Activated naive CD8-positive, alpha-beta T cell treated with anti-CD3 and anti-CD28 coated beads, Interleukin-2, amount 50 U/mL, for 24 hours (primary cell): ENCODE measurements at regions not wholly inside any gene's neighbourhood (a gene's known extent, or its start where the extent isn't known, plus 50 kb on each side); places are given as distances from the start of the nearest gene placed in this dataset.
"Not testable (repeated sequence)": the region's sequence is repeated elsewhere in the genome, so short reads cannot be mapped to it uniquely, and the experiment has no call there.

Experiments used
- ATAC-seq: fragments of 150-1000 bp; cut with Tn5 transposase; one replicate; pipeline ENCODE4 v1.10.0; 2021
- DNase-seq: peaks from one replicate; pipeline ENCODE4 v3.0.0; 2021
- H3K27ac Mint-ChIP-seq: one replicate; pipeline ENCODE4 v1.8.0; 2021; ENCODE audit warnings: mild to moderate bottlenecking, mixed read lengths
- H3K27me3 Mint-ChIP-seq: one replicate; pipeline ENCODE4 v1.8.0; 2021; ENCODE audit warnings: mixed read lengths
- H3K36me3 Mint-ChIP-seq: one replicate; pipeline ENCODE4 v1.8.0; 2021; ENCODE audit warnings: low read depth, mixed read lengths
- H3K4me1 Mint-ChIP-seq: one replicate; pipeline ENCODE4 v1.8.0; 2021; ENCODE audit warnings: mixed read lengths
- H3K4me3 Mint-ChIP-seq: one replicate; pipeline ENCODE4 v1.8.0; 2021; ENCODE audit warnings: mild to moderate bottlenecking, moderate library complexity, mixed read lengths
- H3K9me3 Mint-ChIP-seq: one replicate; pipeline ENCODE4 v1.8.0; 2021; ENCODE audit warnings: mixed read lengths

- no peak overlapping the region for H3K4me3 Mint-ChIP-seq
- H3K36me3 Mint-ChIP-seq = no peaks in the 10 kb centered on the region
- peaks cover 36% of the 10 kb centered on the region for H3K27me3 Mint-ChIP-seq
- peaks cover 16% of the 10 kb centered on the region for H3K9me3 Mint-ChIP-seq
- H3K4me1 Mint-ChIP-seq = no peaks in the 10 kb centered on the region
- DNase-seq (no peak), ATAC-seq (no peak)
- no peak overlapping the region for H3K27ac Mint-ChIP-seq
These were observed 203.5 kb downstream of the FCRL5 start for GRCh38 chr1:157348538-157349480.

DNA sequence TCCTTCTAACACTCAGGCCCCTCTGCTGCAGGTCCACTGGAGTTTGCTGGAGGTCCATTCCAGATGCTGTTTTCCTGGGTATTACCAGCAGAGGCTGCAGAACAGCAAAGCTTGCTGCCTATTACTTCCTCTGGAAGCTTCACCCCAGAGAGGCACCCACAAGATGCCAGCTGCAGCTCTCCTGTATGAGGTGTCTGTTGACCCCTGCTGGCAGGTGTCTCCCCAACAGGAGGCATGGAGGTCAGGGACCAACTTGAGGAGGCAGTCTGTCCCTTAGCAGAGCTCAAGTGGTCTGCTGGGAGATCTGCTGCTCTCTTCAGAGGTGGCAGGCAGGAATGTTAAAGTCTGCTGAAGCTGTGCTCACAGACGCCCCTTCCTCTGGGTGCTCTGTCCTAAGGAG is 204.8 kb downstream of the FCRL5 start:
- H3K4me3 Mint-ChIP-seq = no peak overlapping the region
- DNase-seq = no peak
- ATAC-seq = no peak
- no peaks in the 10 kb centered on the region for H3K4me1 Mint-ChIP-seq
- no peaks in the 10 kb centered on the region for H3K36me3 Mint-ChIP-seq
- no peak overlapping the region for H3K27ac Mint-ChIP-seq
- peaks cover 37% of the 10 kb centered on the region for H3K27me3 Mint-ChIP-seq
- H3K9me3 Mint-ChIP-seq = peaks cover 16% of the 10 kb centered on the region

- ATAC-seq, H3K4me1 Mint-ChIP-seq, H3K4me3 Mint-ChIP-seq, DNase-seq, H3K36me3 Mint-ChIP-seq, H3K27ac Mint-ChIP-seq, H3K9me3 Mint-ChIP-seq: not testable (repeated sequence)
- peaks cover 10% of the 10 kb centered on the region for H3K27me3 Mint-ChIP-seq
These were observed 199.6 kb upstream of the ETV3 start for GRCh38 chr1:157337785-157338184.

DNA sequence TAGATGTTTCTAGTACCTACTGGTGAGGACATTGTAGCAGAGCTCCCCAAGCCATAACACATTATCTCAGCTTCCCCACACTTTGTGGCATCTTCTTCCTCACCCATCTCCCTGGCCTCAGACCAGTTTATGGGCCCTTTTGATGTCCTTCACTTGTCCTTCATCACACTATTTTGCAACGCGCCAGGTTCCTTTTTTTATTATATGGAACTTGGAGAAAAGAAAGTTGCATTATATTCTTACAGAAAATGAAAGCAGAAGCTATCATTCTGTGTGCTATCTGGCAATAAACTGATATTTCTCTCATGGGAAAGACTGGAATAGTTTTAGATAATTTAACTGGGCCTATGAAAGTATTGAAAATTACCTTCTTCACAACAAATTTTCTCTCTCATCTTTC is 196.9 kb upstream of the ETV3 start:
- H3K36me3 Mint-ChIP-seq = no peaks in the 10 kb centered on the region
- no peaks in the 10 kb centered on the region for H3K9me3 Mint-ChIP-seq
- no peaks in the 10 kb centered on the region for H3K4me1 Mint-ChIP-seq
- no peak overlapping the region for H3K4me3 Mint-ChIP-seq
- peaks cover 13% of the 10 kb centered on the region for H3K27me3 Mint-ChIP-seq
- ATAC-seq (no peak), DNase-seq (no peak)
- H3K27ac Mint-ChIP-seq = no peak overlapping the region

DNA sequence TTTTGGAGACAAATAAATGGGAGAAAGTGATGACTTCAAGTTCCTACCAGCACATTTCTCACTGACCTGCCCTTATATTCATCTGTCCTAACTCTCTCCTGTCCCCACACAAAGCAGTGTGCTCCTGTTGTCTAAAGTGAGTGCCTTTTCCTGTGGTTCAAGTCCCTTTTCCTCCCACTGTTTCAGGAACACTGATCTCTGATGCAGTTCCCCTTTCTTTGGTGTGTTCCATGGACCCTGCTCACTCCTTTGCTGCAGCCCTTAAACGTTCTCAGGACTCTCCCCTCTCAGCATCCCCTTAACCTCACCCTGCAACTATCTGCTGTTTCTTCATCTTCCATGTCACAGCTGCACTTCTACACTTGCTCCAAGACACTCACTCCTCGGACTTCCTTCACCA is 195.8 kb upstream of the ETV3 start:
- Mint-ChIP-seq H3K36me3 (no peaks in the 10 kb centered on the region), H3K27me3 (peaks cover 15% of the 10 kb centered on the region), H3K4me1 (no peaks in the 10 kb centered on the region), H3K4me3 (no peak overlapping the region), H3K27ac (no peak overlapping the region), H3K9me3 (no peaks in the 10 kb centered on the region)
- ATAC-seq (no peak), DNase-seq (no peak)

- H3K4me1 Mint-ChIP-seq, H3K27ac Mint-ChIP-seq, H3K9me3 Mint-ChIP-seq, H3K4me3 Mint-ChIP-seq, H3K36me3 Mint-ChIP-seq, ATAC-seq, DNase-seq: not testable (repeated sequence)
- peaks cover 23% of the 10 kb centered on the region for H3K27me3 Mint-ChIP-seq
These were observed 192.0 kb upstream of the ETV3 start for GRCh38 chr1:157330177-157330576.

DNA sequence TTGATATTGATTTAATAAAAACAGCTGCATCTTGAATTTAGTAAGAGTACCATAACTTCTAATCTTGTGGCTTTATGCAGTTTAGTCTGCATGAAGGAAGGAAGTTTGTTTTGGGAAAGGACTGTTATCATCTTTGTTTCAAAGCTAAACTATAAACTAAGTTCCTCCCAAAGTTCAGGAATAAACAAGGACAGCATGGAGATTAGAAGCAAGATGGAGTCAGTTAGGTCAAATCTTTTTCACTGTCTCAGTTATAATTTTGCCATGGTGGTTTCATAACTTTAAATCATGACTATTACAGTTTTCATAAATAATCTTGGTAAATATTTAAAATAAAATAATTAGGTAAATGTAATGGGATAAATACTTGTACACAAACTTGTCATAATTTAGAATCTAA is 189.9 kb upstream of the ETV3 start:
- not testable (repeated sequence) for ATAC-seq, DNase-seq, H3K9me3 Mint-ChIP-seq, H3K27ac Mint-ChIP-seq, H3K4me3 Mint-ChIP-seq, H3K4me1 Mint-ChIP-seq, H3K36me3 Mint-ChIP-seq
- H3K27me3 Mint-ChIP-seq = peaks cover 21% of the 10 kb centered on the region

DNA sequence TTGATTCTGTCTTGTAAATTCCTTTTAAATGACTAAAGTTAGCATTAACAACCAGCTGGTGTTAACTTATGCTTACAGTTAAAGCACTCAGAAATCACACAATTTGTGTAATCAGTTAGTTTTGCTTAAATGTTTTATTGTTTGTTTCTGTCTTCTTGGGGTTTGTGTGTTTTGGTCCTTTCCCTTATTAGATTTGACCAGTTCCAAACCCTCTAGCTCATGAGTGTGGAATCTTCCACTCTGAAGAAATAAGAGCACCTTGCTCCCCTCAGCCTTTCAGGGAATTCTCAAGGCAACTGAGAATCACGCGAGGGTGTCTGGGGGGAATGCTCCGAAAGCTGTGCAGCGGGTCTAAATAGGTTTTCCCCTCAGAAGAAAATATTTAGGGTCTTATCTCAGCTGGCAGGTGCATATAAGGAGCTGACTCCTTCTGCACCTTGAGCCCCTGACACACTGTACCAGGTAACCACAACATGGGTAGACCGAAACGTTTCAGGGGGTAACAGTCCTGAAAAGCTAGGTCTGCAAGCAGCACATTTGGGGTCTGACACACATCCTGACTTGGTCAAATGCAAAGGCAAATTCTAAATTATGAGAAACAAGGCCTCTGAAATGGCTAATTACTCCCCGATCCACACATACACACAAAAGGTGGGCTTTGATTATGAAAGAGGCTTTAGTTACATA is 188.1 kb upstream of the ETV3 start:
- ATAC-seq = no peak
- H3K4me3 Mint-ChIP-seq = no peak overlapping the region
- no peak overlapping the region for H3K27ac Mint-ChIP-seq
- DNase-seq = no peak
- peaks cover 25% of the 10 kb centered on the region for H3K27me3 Mint-ChIP-seq
- H3K9me3 Mint-ChIP-seq = peaks cover 4% of the 10 kb centered on the region
- no peaks in the 10 kb centered on the region for H3K36me3 Mint-ChIP-seq
- H3K4me1 Mint-ChIP-seq = no peaks in the 10 kb centered on the region

DNA sequence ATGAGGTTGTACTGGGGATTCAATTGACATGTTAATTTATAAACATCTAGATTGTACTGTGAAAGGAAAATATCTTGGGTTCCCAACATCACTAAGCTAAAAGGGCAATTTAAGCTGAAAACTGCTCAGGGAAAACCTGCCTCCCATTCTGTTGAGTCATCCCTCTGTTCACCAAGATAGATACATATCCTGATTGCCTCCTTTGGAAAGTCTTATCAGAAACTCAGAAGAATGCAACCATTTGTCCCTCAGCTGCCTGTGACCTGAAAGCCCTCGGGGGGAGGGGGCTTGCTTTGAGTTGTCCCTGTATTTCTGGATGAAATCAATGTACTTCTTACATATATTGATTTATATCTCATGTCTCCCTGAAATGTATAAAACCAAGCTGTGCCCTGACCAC is 187.0 kb upstream of the ETV3 start:
- peaks cover 25% of the 10 kb centered on the region for H3K27me3 Mint-ChIP-seq
- no peak for ATAC-seq

DNA sequence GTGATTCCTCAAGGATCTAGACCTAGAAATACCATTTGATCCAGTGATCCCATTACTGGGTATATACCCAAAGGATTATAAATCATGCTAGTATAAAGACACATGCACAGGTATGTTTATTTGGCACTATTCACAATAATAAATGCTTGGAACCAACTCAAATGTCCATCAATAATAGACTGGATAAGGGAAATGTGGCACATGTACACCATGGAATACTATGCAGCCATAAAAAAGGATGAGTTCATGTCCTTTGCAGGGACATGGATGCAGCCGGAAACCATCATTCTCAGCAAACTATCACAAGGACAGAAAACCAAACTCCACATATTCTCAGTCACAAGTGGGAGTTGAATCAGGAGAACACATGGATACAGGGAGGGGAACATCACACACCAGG is 183.8 kb upstream of the ETV3 start:
- H3K27ac Mint-ChIP-seq = not testable (repeated sequence)

More for the DNA sequence above, 187.0 kb upstream of the ETV3 start:
- Mint-ChIP-seq H3K27ac (no peak overlapping the region), H3K4me1 (no peaks in the 10 kb centered on the region), H3K4me3 (no peak overlapping the region), H3K9me3 (peaks cover 13% of the 10 kb centered on the region), H3K36me3 (no peaks in the 10 kb centered on the region)
- no peak for DNase-seq

DNA sequence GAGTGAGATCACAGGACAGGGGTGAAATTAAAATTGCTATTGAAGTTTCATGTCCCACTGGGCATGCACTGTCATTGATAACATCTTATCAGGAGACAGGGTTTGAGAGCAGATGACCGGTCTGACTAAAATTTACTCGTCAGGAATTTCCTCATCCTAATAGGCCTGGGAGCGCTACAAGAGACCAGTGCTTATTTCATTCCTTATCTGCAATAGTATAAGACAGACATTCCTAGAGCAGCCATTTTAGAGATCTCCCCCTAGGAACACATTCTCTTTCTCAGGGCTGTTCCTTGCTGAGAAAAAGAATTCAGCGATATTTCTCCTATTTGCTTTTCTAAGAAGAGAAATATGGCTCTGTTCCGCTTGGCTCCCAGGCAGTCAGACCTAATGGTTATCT is 181.4 kb upstream of the ETV3 start:
- Mint-ChIP-seq H3K9me3 (peaks cover 43% of the 10 kb centered on the region), H3K27me3 (peaks cover 20% of the 10 kb centered on the region), H3K27ac (no peak overlapping the region), H3K36me3 (peaks cover 4% of the 10 kb centered on the region), H3K4me1 (no peaks in the 10 kb centered on the region), H3K4me3 (no peak overlapping the region)
- DNase-seq (no peak), ATAC-seq (no peak)

More for the DNA sequence above, 183.8 kb upstream of the ETV3 start:
- not testable (repeated sequence) for DNase-seq, ATAC-seq, H3K4me3 Mint-ChIP-seq, H3K36me3 Mint-ChIP-seq, H3K4me1 Mint-ChIP-seq
- H3K27me3 Mint-ChIP-seq = peaks cover 20% of the 10 kb centered on the region
- H3K9me3 Mint-ChIP-seq = peaks cover 37% of the 10 kb centered on the region

- not testable (repeated sequence) for ATAC-seq, H3K36me3 Mint-ChIP-seq, H3K4me1 Mint-ChIP-seq, H3K4me3 Mint-ChIP-seq, DNase-seq, H3K27ac Mint-ChIP-seq
- H3K9me3 Mint-ChIP-seq = peaks cover 43% of the 10 kb centered on the region
- peaks cover 28% of the 10 kb centered on the region for H3K27me3 Mint-ChIP-seq
These were observed 179.0 kb upstream of the ETV3 start for GRCh38 chr1:157317229-157317628.

DNA sequence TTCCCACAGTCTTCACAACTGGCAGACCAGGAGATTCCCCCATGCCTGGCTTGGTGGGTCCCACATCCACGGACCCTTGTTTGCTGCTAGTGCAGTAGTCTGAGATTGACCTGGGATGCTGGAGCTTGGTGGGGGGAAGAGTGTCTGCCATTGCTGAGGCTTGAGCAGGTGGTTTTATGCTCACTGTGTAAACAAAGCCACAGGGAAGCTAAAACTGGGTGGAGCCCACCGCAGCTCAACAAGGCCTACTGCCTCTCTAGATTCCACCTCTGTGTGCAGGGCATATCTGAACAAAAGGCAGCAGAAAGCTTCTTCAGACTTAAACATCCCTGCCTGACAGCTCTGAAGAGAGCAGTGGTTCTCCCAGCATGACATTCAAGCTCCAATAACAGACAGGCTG is 177.3 kb upstream of the ETV3 start:
- H3K36me3 Mint-ChIP-seq = peaks cover 4% of the 10 kb centered on the region
- no peak overlapping the region for H3K27ac Mint-ChIP-seq
- H3K4me3 Mint-ChIP-seq = no peak overlapping the region

DNA sequence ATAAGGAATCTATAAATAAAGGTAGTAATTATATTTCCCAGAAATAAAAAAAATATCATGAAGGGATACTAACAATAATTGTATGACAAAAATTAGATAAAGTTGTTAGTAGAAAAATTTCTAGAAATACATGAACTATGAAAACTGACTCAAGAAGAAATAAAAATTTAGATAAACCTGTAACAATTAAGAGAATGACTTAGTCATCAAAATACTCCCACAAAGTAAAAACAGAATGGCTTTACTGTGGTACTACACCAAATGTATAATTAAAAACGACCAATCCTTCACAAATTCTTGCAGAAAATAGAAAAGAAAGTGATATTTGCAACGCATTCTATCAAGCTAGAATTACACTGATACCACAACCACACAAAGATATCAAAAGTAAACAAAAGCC is 176.2 kb upstream of the ETV3 start:
- peaks cover 38% of the 10 kb centered on the region for H3K27me3 Mint-ChIP-seq
- DNase-seq = no peak
- no peaks in the 10 kb centered on the region for H3K4me1 Mint-ChIP-seq
- no peak for ATAC-seq
- H3K36me3 Mint-ChIP-seq = peaks cover 4% of the 10 kb centered on the region
- H3K4me3 Mint-ChIP-seq = no peak overlapping the region
- H3K27ac Mint-ChIP-seq = no peak overlapping the region
- peaks cover 24% of the 10 kb centered on the region for H3K9me3 Mint-ChIP-seq

More for the DNA sequence above, 177.3 kb upstream of the ETV3 start:
- Mint-ChIP-seq H3K9me3 (peaks cover 31% of the 10 kb centered on the region), H3K27me3 (peaks cover 34% of the 10 kb centered on the region), H3K4me1 (no peaks in the 10 kb centered on the region)
- ATAC-seq (no peak), DNase-seq (no peak)

- H3K36me3 Mint-ChIP-seq = peaks cover under 1% of the 10 kb centered on the region
- H3K9me3 Mint-ChIP-seq = peaks cover 17% of the 10 kb centered on the region
- H3K27ac Mint-ChIP-seq = no peak overlapping the region
- ATAC-seq = no peak
- H3K4me3 Mint-ChIP-seq = no peak overlapping the region
- H3K4me1 Mint-ChIP-seq = no peaks in the 10 kb centered on the region
- DNase-seq = no peak
- H3K27me3 Mint-ChIP-seq = peaks cover 38% of the 10 kb centered on the region
These were observed 175.1 kb upstream of the ETV3 start for GRCh38 chr1:157313240-157313807.
